H9 (cell line): ENCODE measurements at regions not wholly inside any gene's neighbourhood (a gene's known extent, or its start where the extent isn't known, plus 50 kb on each side); places are given as distances from the start of the nearest gene placed in this dataset.

Experiments
- DNase-seq: peaks from one replicate; pipeline ENCODE4 v3.0.0-alpha.2; 2017
- H2AFZ ChIP-seq: one replicate; pipeline ENCODE4 v1.6.1; 2013; ENCODE audit warnings: mild to moderate bottlenecking, low read length, control low read depth, moderate library complexity
- H2AK5ac ChIP-seq: 2 replicates; pipeline ENCODE4 v1.6.1; 2013; ENCODE audit warnings: low read length, control low read depth, mixed read lengths; ENCODE audit not compliant: insufficient read length
- H2BK120ac ChIP-seq: one replicate; pipeline ENCODE4 v1.6.1; 2013; ENCODE audit warnings: low read depth, mild to moderate bottlenecking, low read length, control low read depth, inconsistent platforms; ENCODE audit not compliant: poor library complexity, severe bottlenecking
- H2BK12ac ChIP-seq: 2 replicates; pipeline ENCODE4 v1.6.1; 2013; ENCODE audit warnings: low read length, control low read depth, mixed read lengths, low read depth; ENCODE audit not compliant: insufficient read length
- H2BK15ac ChIP-seq: 2 replicates; pipeline ENCODE4 v1.6.1; 2013; ENCODE audit warnings: low read depth, low read length, control low read depth
- H2BK20ac ChIP-seq: one replicate; pipeline ENCODE4 v1.6.1; 2013; ENCODE audit warnings: low read depth, mild to moderate bottlenecking, low read length, control low read depth, inconsistent platforms; ENCODE audit not compliant: poor library complexity, severe bottlenecking
- H2BK5ac ChIP-seq: 2 replicates; pipeline ENCODE4 v1.6.1; 2013; ENCODE audit warnings: low read length, control low read depth, mixed read lengths; ENCODE audit not compliant: insufficient read length
- H3K14ac ChIP-seq: 2 replicates; pipeline ENCODE4 v1.6.1; 2013; ENCODE audit warnings: low read length, control low read depth; ENCODE audit not compliant: insufficient read depth
- H3K18ac ChIP-seq: 2 replicates; pipeline ENCODE4 v1.6.1; 2013; ENCODE audit warnings: low read depth, mild to moderate bottlenecking, mixed read lengths, low read length, control low read depth; ENCODE audit not compliant: insufficient read length
- H3K23ac ChIP-seq: 2 replicates; pipeline ENCODE4 v1.6.1; 2013; ENCODE audit warnings: low read length, control low read depth, mixed read lengths, low read depth; ENCODE audit not compliant: insufficient read length
- H3K23me2 ChIP-seq: 2 replicates; pipeline ENCODE4 v1.6.1; 2013; ENCODE audit warnings: low read depth, mild to moderate bottlenecking, mixed read lengths, low read length, control low read depth; ENCODE audit not compliant: insufficient read length, poor library complexity, severe bottlenecking
- H3K27ac ChIP-seq: 2 replicates; pipeline ENCODE4 v1.5.1; 2013; ENCODE audit warnings: low read length, control low read depth, mixed read lengths, low read depth; ENCODE audit not compliant: insufficient read length
- H3K27me3 ChIP-seq: 2 replicates; pipeline ENCODE4 v1.6.1; 2013; ENCODE audit warnings: low read length, control low read depth, inconsistent platforms; ENCODE audit not compliant: insufficient read depth
- H3K4ac ChIP-seq: 2 replicates; pipeline ENCODE4 v1.6.1; 2013; ENCODE audit warnings: low read depth, mild to moderate bottlenecking, control low read depth, inconsistent platforms, low read length, moderate library complexity
- H3K4me1 ChIP-seq: 2 replicates; pipeline ENCODE4 v1.6.1; 2013; ENCODE audit warnings: low read length, control low read depth, inconsistent platforms; ENCODE audit not compliant: insufficient read depth
- H3K4me2 ChIP-seq: 2 replicates; pipeline ENCODE4 v1.6.1; 2013; ENCODE audit warnings: low read length, control low read depth, mixed read lengths; ENCODE audit not compliant: insufficient read length, insufficient read depth
- H3K56ac ChIP-seq: 2 replicates; pipeline ENCODE4 v1.6.1; 2013; ENCODE audit warnings: low read depth, mild to moderate bottlenecking, mixed read lengths, low read length, control low read depth; ENCODE audit not compliant: insufficient read length
- H3K79me1 ChIP-seq: 2 replicates; pipeline ENCODE4 v1.6.1; 2013; ENCODE audit warnings: low read depth, mild to moderate bottlenecking, moderate library complexity, low read length, control low read depth, inconsistent platforms; ENCODE audit not compliant: insufficient read depth, poor library complexity, severe bottlenecking
- H3K79me2 ChIP-seq: 2 replicates; pipeline ENCODE4 v1.6.1; 2013; ENCODE audit warnings: low read length, control low read depth, inconsistent platforms; ENCODE audit not compliant: insufficient read depth
- H3K9ac ChIP-seq: 2 replicates; pipeline ENCODE4 v1.6.1; 2013; ENCODE audit warnings: low read length, control low read depth, mixed read lengths; ENCODE audit not compliant: insufficient read length; ENCODE audit errors: extremely low read depth
- H3K9me3 ChIP-seq: one replicate; pipeline ENCODE4 v1.6.1; 2013; ENCODE audit warnings: low read depth, low read length, inconsistent platforms; ENCODE audit not compliant: control insufficient read depth
- H3T11ph ChIP-seq: one replicate; pipeline ENCODE4 v1.6.1; 2013; ENCODE audit warnings: mild to moderate bottlenecking, low read length, control low read depth, inconsistent platforms
- H4K20me1 ChIP-seq: one replicate; pipeline ENCODE4 v1.6.1; 2013; ENCODE audit not compliant: control insufficient read depth, insufficient read length, insufficient read depth
- H4K5ac ChIP-seq: 2 replicates; pipeline ENCODE4 v1.6.1; 2013; ENCODE audit warnings: low read depth, mild to moderate bottlenecking, mixed read lengths, low read length, control low read depth; ENCODE audit not compliant: insufficient read length
- H4K8ac ChIP-seq: replicated peaks from 2 replicates; pipeline ENCODE4 v1.6.1; 2013; ENCODE audit warnings: low read length, control low read depth, mixed read lengths, low read depth; ENCODE audit not compliant: insufficient read length
- H4K91ac ChIP-seq: 2 replicates; pipeline ENCODE4 v1.6.1; 2013; ENCODE audit warnings: low read depth, mild to moderate bottlenecking, moderate library complexity, mixed read lengths, low read length, control low read depth; ENCODE audit not compliant: insufficient read length
- H3K27ac Mint-ChIP-seq, 3 experiments: 2 replicates in 2 of 3; 3 replicates in 1 of 3; pipeline ENCODE4 v1.8.0; 2020 to 2021; ENCODE audit warnings: mixed read lengths in 3 of 3, mild to moderate bottlenecking in 1 of 3, moderate library complexity in 1 of 3
- H3K27me3 Mint-ChIP-seq: 2 replicates; pipeline ENCODE4 v1.8.0; 2021; ENCODE audit warnings: low read depth, mild to moderate bottlenecking, moderate library complexity, mixed read lengths
- H3K36me3 Mint-ChIP-seq, 3 experiments: 2 replicates in 2 of 3; 3 replicates in 1 of 3; pipeline ENCODE4 v1.8.0; 2020 to 2021; ENCODE audit warnings: low read depth in 3 of 3, mixed read lengths in 3 of 3; ENCODE audit not compliant: insufficient read depth in 1 of 3
- H3K4me1 Mint-ChIP-seq, 2 experiments: 2 replicates each; pipeline ENCODE4 v1.8.0; 2020; ENCODE audit warnings: mixed read lengths in 2 of 2
- H3K4me3 Mint-ChIP-seq, 2 experiments: 2 replicates in 1 of 2; 3 replicates in 1 of 2; pipeline ENCODE4 v1.8.0; 2020 to 2021; ENCODE audit warnings: mild to moderate bottlenecking in 2 of 2, mixed read lengths in 2 of 2, moderate library complexity in 1 of 2
- H3K9me3 Mint-ChIP-seq, 2 experiments: 2 replicates in 1 of 2; 3 replicates in 1 of 2; pipeline ENCODE4 v1.8.0; 2020; ENCODE audit warnings: mild to moderate bottlenecking in 2 of 2, mixed read lengths in 2 of 2, moderate library complexity in 1 of 2
- WGBS: extraction: QIAGEN DNeasy Blood & Tissue Kit; methylation state at CpG from one replicate; pipeline ENCODE4 v1.1.7; 2013; ENCODE audit warnings: missing lambda C conversion rate, low lambda C conversion rate, mixed read lengths; ENCODE audit not compliant: insufficient read length; ENCODE audit errors: extremely low coverage; 5-methylcytosine and 5-hydroxymethylcytosine counted together
- TF ChIP-seq, protein P1 (sequence below): fragments of 200-600 bp; sonication (generic); conservative IDR thresholded peaks from 3 replicates; pipeline ENCODE4 v1.8.0; 2021; ENCODE audit warnings: antibody characterized with exemption, mild to moderate bottlenecking

DNA sequence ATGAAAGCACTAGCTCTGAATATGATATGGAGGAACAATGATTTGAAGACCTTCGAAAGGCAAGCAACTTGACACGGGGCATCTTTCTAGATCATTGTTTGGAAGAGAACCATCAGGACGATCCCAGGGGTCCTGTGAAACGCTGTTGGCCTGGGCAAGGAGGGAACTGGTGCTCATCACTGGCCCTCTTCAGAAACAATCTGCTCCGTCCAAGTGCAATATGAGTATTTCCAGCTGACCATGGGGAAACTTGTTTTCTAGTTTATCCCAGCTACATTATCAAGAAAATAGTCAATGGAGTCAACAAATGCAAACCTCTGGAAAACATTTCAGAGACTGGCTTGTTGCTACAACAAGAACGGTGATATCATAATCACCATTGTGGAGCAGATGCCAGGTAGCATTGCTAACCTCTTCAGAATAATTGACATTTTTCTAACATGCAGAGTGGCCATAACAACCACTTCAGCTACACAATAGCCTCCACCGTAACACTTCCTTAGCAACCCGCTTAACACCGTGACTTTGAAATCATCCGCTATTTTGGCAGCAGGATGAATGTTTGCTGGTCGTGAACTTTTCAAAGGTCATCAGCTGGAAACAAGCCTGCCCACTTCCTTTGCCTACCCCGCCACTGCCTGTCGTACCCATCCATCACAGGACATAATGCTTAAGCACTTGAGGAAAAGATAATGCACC lies 112.0 kb upstream of the PDE10A start:
- no peaks in the 10 kb centered on the region for H3K36me3 Mint-ChIP-seq
- H3K27ac Mint-ChIP-seq, result no peak overlapping the region; a peak in 1 of 7 replicates
- DNase-seq, result no peak
- Histone ChIP-seq H3K9ac (no peak overlapping the region), H2AK5ac (no peak overlapping the region), H3K79me2 (no peaks in the 10 kb centered on the region), H2BK5ac (no peak overlapping the region), H4K5ac (no peak overlapping the region), H2BK12ac (no peak overlapping the region), H2BK20ac (no peak overlapping the region), H4K91ac (no peak overlapping the region), H3K23ac (no peak overlapping the region), H4K20me1 (no peaks in the 10 kb centered on the region), H3K4me1 (peaks cover 4% of the 10 kb centered on the region; the same call in 1 of the 2 replicates), H3K79me1 (no peaks in the 10 kb centered on the region), H3K56ac (no peak overlapping the region), H3K9me3 (no peaks in the 10 kb centered on the region), H2BK120ac (no peak overlapping the region), H3T11ph (no peak overlapping the region), H3K4me2 (no peak overlapping the region), H2AFZ (no peak overlapping the region), H3K23me2 (no peaks in the 10 kb centered on the region), H3K14ac (no peak overlapping the region), H2BK15ac (no peak overlapping the region), H3K27ac (no peak overlapping the region), H3K18ac (peak overlapping the region; percentile 25), H3K4ac (no peak overlapping the region; the same call in 1 of the 2 replicates), H4K8ac (no peak overlapping the region), H3K27me3 (no peaks in the 10 kb centered on the region)
- H3K4me3 Mint-ChIP-seq, result no peak overlapping the region
- TF ChIP-seq, protein P1, sequence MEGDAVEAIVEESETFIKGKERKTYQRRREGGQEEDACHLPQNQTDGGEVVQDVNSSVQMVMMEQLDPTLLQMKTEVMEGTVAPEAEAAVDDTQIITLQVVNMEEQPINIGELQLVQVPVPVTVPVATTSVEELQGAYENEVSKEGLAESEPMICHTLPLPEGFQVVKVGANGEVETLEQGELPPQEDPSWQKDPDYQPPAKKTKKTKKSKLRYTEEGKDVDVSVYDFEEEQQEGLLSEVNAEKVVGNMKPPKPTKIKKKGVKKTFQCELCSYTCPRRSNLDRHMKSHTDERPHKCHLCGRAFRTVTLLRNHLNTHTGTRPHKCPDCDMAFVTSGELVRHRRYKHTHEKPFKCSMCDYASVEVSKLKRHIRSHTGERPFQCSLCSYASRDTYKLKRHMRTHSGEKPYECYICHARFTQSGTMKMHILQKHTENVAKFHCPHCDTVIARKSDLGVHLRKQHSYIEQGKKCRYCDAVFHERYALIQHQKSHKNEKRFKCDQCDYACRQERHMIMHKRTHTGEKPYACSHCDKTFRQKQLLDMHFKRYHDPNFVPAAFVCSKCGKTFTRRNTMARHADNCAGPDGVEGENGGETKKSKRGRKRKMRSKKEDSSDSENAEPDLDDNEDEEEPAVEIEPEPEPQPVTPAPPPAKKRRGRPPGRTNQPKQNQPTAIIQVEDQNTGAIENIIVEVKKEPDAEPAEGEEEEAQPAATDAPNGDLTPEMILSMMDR, result no peak
- H3K27me3 Mint-ChIP-seq, result peaks cover 30% of the 10 kb centered on the region
- no peaks in the 10 kb centered on the region for H3K9me3 Mint-ChIP-seq
- WGBS, result no CpG with 5 or more reads among the region's 13 CpGs
- peaks cover 15% of the 10 kb centered on the region in 2 experiments for H3K4me1 Mint-ChIP-seq
